ENCODE measurements at regions not wholly inside any gene's neighbourhood (a gene's known extent, or its start where the extent isn't known, plus 50 kb on each side); places are given as distances from the start of the nearest gene placed in this dataset.

- Histone ChIP-seq H3K27me3 (ENCODE audit: control insufficient read depth, insufficient read depth, low read length) (peaks cover 10% of the 10 kb centered on the region; the same call in 1 of the 2 replicates), H3K9me3 (ENCODE audit: control insufficient read depth, insufficient read depth, low read depth, low read length) (peaks cover 78% of the 10 kb centered on the region; the same call in 1 of the 2 replicates), H3K36me3 (ENCODE audit: control insufficient read depth, insufficient read depth, low read length) (no peaks in the 10 kb centered on the region), H3K9ac (ENCODE audit: low read length) (no peak overlapping the region), H3K4me1 (ENCODE audit: control insufficient read depth, insufficient read depth, low read length) (no peaks in the 10 kb centered on the region), H3K27ac (ENCODE audit: low read depth, low read length) (no peak overlapping the region), H3K4me3 (ENCODE audit: low read depth, low read length) (no peak overlapping the region)
These were observed 1736.9 kb downstream of the TP53TG3F start for GRCh38 chr16:35196313-35196712.

GRCh38 chr16:35197656-35198055 is 1738.2 kb downstream of the TP53TG3F start:
- no peak overlapping the region for H3K4me3 ChIP-seq (ENCODE audit: low read depth, low read length)
- H3K36me3 ChIP-seq (ENCODE audit: control insufficient read depth, insufficient read depth, low read length) = no peaks in the 10 kb centered on the region
- H3K4me1 ChIP-seq (ENCODE audit: control insufficient read depth, insufficient read depth, low read length) = no peaks in the 10 kb centered on the region
- peaks cover 89% of the 10 kb centered on the region; the same call in 1 of the 2 replicates for H3K9me3 ChIP-seq (ENCODE audit: control insufficient read depth, insufficient read depth, low read depth, low read length)
- H3K27ac ChIP-seq (ENCODE audit: low read depth, low read length) = no peak overlapping the region
- no peak overlapping the region for H3K9ac ChIP-seq (ENCODE audit: low read length)
- peaks cover 10% of the 10 kb centered on the region; the same call in 1 of the 2 replicates for H3K27me3 ChIP-seq (ENCODE audit: control insufficient read depth, insufficient read depth, low read length)

- no peaks in the 10 kb centered on the region for H3K4me1 ChIP-seq (ENCODE audit: control insufficient read depth, insufficient read depth, low read length)
- H3K9me3 ChIP-seq (ENCODE audit: control insufficient read depth, insufficient read depth, low read depth, low read length) = peaks cover 91% of the 10 kb centered on the region; the same call in 1 of the 2 replicates
- H3K36me3 ChIP-seq (ENCODE audit: control insufficient read depth, insufficient read depth, low read length) = no peaks in the 10 kb centered on the region
- no peak overlapping the region for H3K9ac ChIP-seq (ENCODE audit: low read length)
- H3K27ac ChIP-seq (ENCODE audit: low read depth, low read length) = no peak overlapping the region
- H3K27me3 ChIP-seq (ENCODE audit: control insufficient read depth, insufficient read depth, low read length) = peaks cover 10% of the 10 kb centered on the region; the same call in 1 of the 2 replicates
- no peak overlapping the region for H3K4me3 ChIP-seq (ENCODE audit: low read depth, low read length)
These were observed 1739.1 kb downstream of the TP53TG3F start for GRCh38 chr16:35198223-35199199.

- no peak overlapping the region for H3K9ac ChIP-seq (ENCODE audit: low read length)
- H3K4me1 ChIP-seq (ENCODE audit: control insufficient read depth, insufficient read depth, low read length) = no peaks in the 10 kb centered on the region
- no peaks in the 10 kb centered on the region for H3K36me3 ChIP-seq (ENCODE audit: control insufficient read depth, insufficient read depth, low read length)
- no peak overlapping the region for H3K4me3 ChIP-seq (ENCODE audit: low read depth, low read length)
- H3K9me3 ChIP-seq (ENCODE audit: control insufficient read depth, insufficient read depth, low read depth, low read length) = peaks cover 82% of the 10 kb centered on the region; the same call in 1 of the 2 replicates
- peaks cover 10% of the 10 kb centered on the region; the same call in 1 of the 2 replicates for H3K27me3 ChIP-seq (ENCODE audit: control insufficient read depth, insufficient read depth, low read length)
- no peak overlapping the region for H3K27ac ChIP-seq (ENCODE audit: low read depth, low read length)
These were observed 1741.2 kb downstream of the TP53TG3F start for GRCh38 chr16:35200662-35201061.

- H3K9me3 ChIP-seq (ENCODE audit: control insufficient read depth, insufficient read depth, low read depth, low read length) = peaks cover 79% of the 10 kb centered on the region; the same call in 1 of the 2 replicates
- H3K27me3 ChIP-seq (ENCODE audit: control insufficient read depth, insufficient read depth, low read length) = peaks cover 10% of the 10 kb centered on the region; the same call in 1 of the 2 replicates
- H3K4me1 ChIP-seq (ENCODE audit: control insufficient read depth, insufficient read depth, low read length) = no peaks in the 10 kb centered on the region
- no peak overlapping the region for H3K27ac ChIP-seq (ENCODE audit: low read depth, low read length)
- no peak overlapping the region for H3K4me3 ChIP-seq (ENCODE audit: low read depth, low read length)
- H3K9ac ChIP-seq (ENCODE audit: low read length) = no peak overlapping the region
- H3K36me3 ChIP-seq (ENCODE audit: control insufficient read depth, insufficient read depth, low read length) = no peaks in the 10 kb centered on the region
These were observed 1741.7 kb downstream of the TP53TG3F start for GRCh38 chr16:35201151-35201550.

- no peaks in the 10 kb centered on the region for H3K36me3 ChIP-seq (ENCODE audit: control insufficient read depth, insufficient read depth, low read length)
- H3K9ac ChIP-seq (ENCODE audit: low read length) = no peak overlapping the region
- peaks cover 10% of the 10 kb centered on the region; the same call in 1 of the 2 replicates for H3K27me3 ChIP-seq (ENCODE audit: control insufficient read depth, insufficient read depth, low read length)
- peaks cover 75% of the 10 kb centered on the region; the same call in 1 of the 2 replicates for H3K9me3 ChIP-seq (ENCODE audit: control insufficient read depth, insufficient read depth, low read depth, low read length)
- H3K4me1 ChIP-seq (ENCODE audit: control insufficient read depth, insufficient read depth, low read length) = no peaks in the 10 kb centered on the region
- H3K27ac ChIP-seq (ENCODE audit: low read depth, low read length) = no peak overlapping the region
- no peak overlapping the region for H3K4me3 ChIP-seq (ENCODE audit: low read depth, low read length)
These were observed 1744.2 kb downstream of the TP53TG3F start for GRCh38 chr16:35203636-35204035.

- Histone ChIP-seq H3K27me3 (ENCODE audit: control insufficient read depth, insufficient read depth, low read length) (no peaks in the 10 kb centered on the region; the same call in 1 of the 2 replicates), H3K36me3 (ENCODE audit: control insufficient read depth, insufficient read depth, low read length) (no peaks in the 10 kb centered on the region), H3K9me3 (ENCODE audit: control insufficient read depth, insufficient read depth, low read depth, low read length) (peaks cover 60% of the 10 kb centered on the region; the same call in 1 of the 2 replicates), H3K4me3 (ENCODE audit: low read depth, low read length) (no peak overlapping the region), H3K9ac (ENCODE audit: low read length) (no peak overlapping the region), H3K4me1 (ENCODE audit: control insufficient read depth, insufficient read depth, low read length) (no peaks in the 10 kb centered on the region), H3K27ac (ENCODE audit: low read depth, low read length) (no peak overlapping the region)
These were observed 1747.9 kb downstream of the TP53TG3F start for GRCh38 chr16:35207059-35207999.

GRCh38 chr16:35208001-35208935 is 1748.9 kb downstream of the TP53TG3F start:
- H3K36me3 ChIP-seq (ENCODE audit: control insufficient read depth, insufficient read depth, low read length) = no peaks in the 10 kb centered on the region
- H3K9ac ChIP-seq (ENCODE audit: low read length) = no peak overlapping the region
- H3K4me3 ChIP-seq (ENCODE audit: low read depth, low read length) = no peak overlapping the region
- no peak overlapping the region for H3K27ac ChIP-seq (ENCODE audit: low read depth, low read length)
- H3K4me1 ChIP-seq (ENCODE audit: control insufficient read depth, insufficient read depth, low read length) = no peaks in the 10 kb centered on the region
- H3K9me3 ChIP-seq (ENCODE audit: control insufficient read depth, insufficient read depth, low read depth, low read length) = peaks cover 53% of the 10 kb centered on the region; the same call in 1 of the 2 replicates
- no peaks in the 10 kb centered on the region; the same call in 1 of the 2 replicates for H3K27me3 ChIP-seq (ENCODE audit: control insufficient read depth, insufficient read depth, low read length)

GRCh38 chr16:35210681-35211433 is 1751.4 kb downstream of the TP53TG3F start:
- H3K4me1 ChIP-seq (ENCODE audit: control insufficient read depth, insufficient read depth, low read length) = no peaks in the 10 kb centered on the region
- no peak overlapping the region for H3K9ac ChIP-seq (ENCODE audit: low read length)
- H3K4me3 ChIP-seq (ENCODE audit: low read depth, low read length) = no peak overlapping the region
- H3K36me3 ChIP-seq (ENCODE audit: control insufficient read depth, insufficient read depth, low read length) = no peaks in the 10 kb centered on the region
- no peaks in the 10 kb centered on the region for H3K27me3 ChIP-seq (ENCODE audit: control insufficient read depth, insufficient read depth, low read length)
- H3K9me3 ChIP-seq (ENCODE audit: control insufficient read depth, insufficient read depth, low read depth, low read length) = peaks cover 54% of the 10 kb centered on the region; the same call in 1 of the 2 replicates
- no peak overlapping the region for H3K27ac ChIP-seq (ENCODE audit: low read depth, low read length)

Measured in HUES6 (cell line).